Sigmoid colon (tissue), 3 donors: ENCODE measurements at regions not wholly inside any gene's neighbourhood (a gene's known extent, or its start where the extent isn't known, plus 50 kb on each side); places are given as distances from the start of the nearest gene placed in this dataset.

ENCODE experiments used
- POLR2A ChIP-seq, 2 donors: fragments of 450-650 bp; IDR thresholded peaks; one replicate each; pipeline ENCODE4 v1.6.1; 2016; ENCODE audit warnings: antibody characterized with exemption in 2 of 2, mild to moderate bottlenecking in 2 of 2, moderate library complexity in 2 of 2
- TF ChIP-seq, protein P1 (sequence below), 4 experiments: fragments of 450-650 bp in 3 of 4; fragments of 200-600 bp in 1 of 4; IDR thresholded peaks; one replicate each; pipeline ENCODE4 v1.5.1; 2016 to 2019; ENCODE audit warnings: antibody characterized with exemption in 4 of 4, mild to moderate bottlenecking in 3 of 4, moderate library complexity in 2 of 4

DNA sequence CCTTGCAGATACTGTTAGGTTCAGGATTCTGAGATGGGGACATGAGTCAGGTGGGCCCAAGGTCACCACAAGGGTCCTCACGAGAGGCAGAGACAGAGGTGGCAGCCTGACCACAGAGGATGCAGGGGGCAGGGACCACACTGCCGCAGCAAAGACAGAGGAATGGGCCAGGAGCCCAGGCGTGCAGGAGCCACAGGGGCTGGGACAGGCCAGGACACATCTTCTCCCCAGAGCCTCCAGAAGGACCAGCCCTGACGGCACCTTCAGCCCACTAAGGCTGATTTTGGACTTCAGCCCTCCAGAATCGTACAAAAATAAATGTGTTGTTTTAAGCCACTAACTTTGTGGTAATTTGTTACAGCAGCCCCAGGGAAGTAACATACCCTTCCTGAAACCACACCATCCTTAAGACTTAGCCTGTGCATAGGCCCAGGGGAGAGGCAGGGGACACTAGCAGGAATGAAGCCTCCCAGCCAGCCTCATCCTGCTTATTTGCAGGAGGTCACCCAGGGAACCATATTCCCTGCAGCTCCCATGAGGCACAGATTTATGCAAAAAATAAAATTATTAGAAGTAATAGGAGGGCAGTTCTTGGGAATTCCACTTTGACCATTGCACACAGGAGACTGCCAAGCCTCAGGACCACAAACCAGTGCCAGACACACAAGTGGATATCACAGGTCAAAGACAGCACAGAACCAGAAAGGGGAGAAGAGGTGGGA is 119.3 kb upstream of the CST7 start:
- no peak for TF ChIP-seq POLR2A (IDR thresholded peaks at IDR 0.05)
- TF ChIP-seq, protein P1, sequence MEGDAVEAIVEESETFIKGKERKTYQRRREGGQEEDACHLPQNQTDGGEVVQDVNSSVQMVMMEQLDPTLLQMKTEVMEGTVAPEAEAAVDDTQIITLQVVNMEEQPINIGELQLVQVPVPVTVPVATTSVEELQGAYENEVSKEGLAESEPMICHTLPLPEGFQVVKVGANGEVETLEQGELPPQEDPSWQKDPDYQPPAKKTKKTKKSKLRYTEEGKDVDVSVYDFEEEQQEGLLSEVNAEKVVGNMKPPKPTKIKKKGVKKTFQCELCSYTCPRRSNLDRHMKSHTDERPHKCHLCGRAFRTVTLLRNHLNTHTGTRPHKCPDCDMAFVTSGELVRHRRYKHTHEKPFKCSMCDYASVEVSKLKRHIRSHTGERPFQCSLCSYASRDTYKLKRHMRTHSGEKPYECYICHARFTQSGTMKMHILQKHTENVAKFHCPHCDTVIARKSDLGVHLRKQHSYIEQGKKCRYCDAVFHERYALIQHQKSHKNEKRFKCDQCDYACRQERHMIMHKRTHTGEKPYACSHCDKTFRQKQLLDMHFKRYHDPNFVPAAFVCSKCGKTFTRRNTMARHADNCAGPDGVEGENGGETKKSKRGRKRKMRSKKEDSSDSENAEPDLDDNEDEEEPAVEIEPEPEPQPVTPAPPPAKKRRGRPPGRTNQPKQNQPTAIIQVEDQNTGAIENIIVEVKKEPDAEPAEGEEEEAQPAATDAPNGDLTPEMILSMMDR (IDR thresholded peaks at IDR 0.05) = no peak
